ENCODE measurements at regions not wholly inside any gene's neighbourhood (a gene's known extent, or its start where the extent isn't known, plus 50 kb on each side); places are given as distances from the start of the nearest gene placed in this dataset.

DNA sequence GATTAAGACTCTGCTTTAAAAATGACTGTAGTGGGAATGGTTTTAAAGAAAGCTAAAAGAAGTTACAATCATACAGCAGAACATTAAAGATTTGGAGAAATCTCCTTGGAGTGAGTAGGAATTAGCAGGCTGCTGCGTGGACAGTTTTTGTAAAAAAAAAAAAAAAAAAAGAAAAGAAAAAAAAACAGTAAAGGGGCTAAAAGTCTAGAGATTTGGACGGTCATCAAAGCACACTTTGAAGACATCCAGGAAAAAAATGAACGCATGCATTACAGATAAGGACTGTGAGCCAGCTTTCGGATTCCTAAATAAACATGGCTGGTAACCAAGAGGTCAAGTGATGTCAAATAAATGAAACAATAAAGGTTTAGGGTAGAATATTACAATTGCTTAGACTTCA is 1700.6 kb downstream of the PCDH9 start:
- TF ChIP-seq CTCF (IDR thresholded peaks at IDR 0.05) (no peak), ZFX (IDR thresholded peaks at IDR 0.05; ENCODE audit: borderline replicate concordance) (no peak)

Measured in 22Rv1 (cell line).